K562 (cell line): ENCODE measurements at regions not wholly inside any gene's neighbourhood (a gene's known extent, or its start where the extent isn't known, plus 50 kb on each side); places are given as distances from the start of the nearest gene placed in this dataset.
"Not testable (repeated sequence)": the region's sequence is repeated elsewhere in the genome, so short reads cannot be mapped to it uniquely, and the experiment has no call there.

ENCODE experiments used
- ATAC-seq: fragments of 200-7000 bp; cut with Tn5 transposase; 3 replicates; pipeline ENCODE4 v1.9.1; 2020; ENCODE audit warnings: moderate library complexity
- BruUV-seq: library from RNA; stranded (reverse); fragments of 400-500 nt; replicated peaks from 2 replicates; lab custom pipeline; 2021; lab: Mats Ljungman, UMichigan
- CTCF ChIA-PET: fragments of 300-600 bp; formaldehyde crosslinking; extraction: SDS; loops from one replicate; lab custom pipeline; 2021; ENCODE audit warnings: low intra/inter-chr PET ratio; lab: Yijun Ruan, JAX
- POLR2A ChIA-PET: fragments of 300-600, 350-650 bp; sonication (Branson Sonifier 250); formaldehyde crosslinking; extraction: SDS; loops from one replicate; lab custom pipeline; 2021; ENCODE audit warnings: antibody characterized with exemption, inconsistent platforms; lab: Yijun Ruan, JAX
- DNase-seq, 4 experiments: peaks; one replicate each; pipeline versions ENCODE4 v3.0.0 to v3.0.0-alpha.2; 2011 to 2018; ENCODE audit warnings: low spot score in 3 of 4, mixed read lengths in 3 of 4; ENCODE audit errors: extremely low read depth in 1 of 4
- FAIRE-seq: peaks from 2 replicates; lab custom pipeline; 2011; peaks lifted over from hg19 to GRCh38; lab: Jason Lieb, UNC
- H2AFZ ChIP-seq: 2 replicates; pipeline ENCODE4 v1.6.0; 2011; ENCODE audit warnings: low read depth, low read length, control low read depth, inconsistent platforms
- H3K27ac ChIP-seq: fragments of 200-600 bp; 3 replicates; pipeline ENCODE4 v1.8.0; 2011; ENCODE audit warnings: low read depth, mild to moderate bottlenecking, control low read depth, inconsistent platforms, low read length, moderate library complexity, mixed read lengths; ENCODE audit errors: extremely low read depth
- H3K27me3 ChIP-seq, 2 experiments: fragments of 300-600 bp in 1 of 2; 2 replicates in 1 of 2; 3 replicates in 1 of 2; pipeline versions ENCODE4 v1.6.0 to v1.8.0; 2011; ENCODE audit warnings: inconsistent platforms in 2 of 2, low read length in 2 of 2, mild to moderate bottlenecking in 1 of 2, mixed read lengths in 1 of 2, moderate library complexity in 1 of 2; ENCODE audit not compliant: control insufficient read depth in 2 of 2, insufficient read depth in 2 of 2
- H3K36me3 ChIP-seq: fragments of 300-600 bp; 3 replicates; pipeline ENCODE4 v1.8.0; 2011; ENCODE audit warnings: mild to moderate bottlenecking, low read length, inconsistent platforms; ENCODE audit not compliant: control insufficient read depth, insufficient read depth
- H3K4me1 ChIP-seq, 2 experiments: fragments of 200-600 bp in 1 of 2; replicated peaks in 1 of 2; 2 replicates in 1 of 2; 3 replicates in 1 of 2; pipeline versions ENCODE4 v1.5.1 to v1.8.0; 2011; ENCODE audit warnings: inconsistent platforms in 2 of 2, low read length in 2 of 2, mild to moderate bottlenecking in 1 of 2, mixed read lengths in 1 of 2, moderate library complexity in 1 of 2; ENCODE audit not compliant: control insufficient read depth in 2 of 2, insufficient read depth in 2 of 2
- H3K4me2 ChIP-seq: 2 replicates; pipeline ENCODE4 v1.6.1; 2011; ENCODE audit warnings: low read length, control low read depth, inconsistent platforms, mixed read lengths; ENCODE audit not compliant: insufficient read depth
- H3K4me3 ChIP-seq: fragments of 200-600 bp; sonication (generic), shearing (Covaris generic); 2 replicates; pipeline ENCODE4 v1.5.1; 2016; ENCODE audit warnings: control low read depth, inconsistent platforms
- H3K79me2 ChIP-seq: fragments of 200-600 bp; 3 replicates; pipeline ENCODE4 v1.8.0; 2011; ENCODE audit warnings: low read length, inconsistent platforms; ENCODE audit not compliant: control insufficient read depth, insufficient read depth
- H3K9ac ChIP-seq, 2 experiments: 2 replicates each; pipeline versions ENCODE4 v1.6.0 to v1.6.1; 2011; ENCODE audit warnings: low read depth in 2 of 2, low read length in 2 of 2, control low read depth in 1 of 2, inconsistent platforms in 1 of 2, mild to moderate bottlenecking in 1 of 2, mixed read lengths in 1 of 2; ENCODE audit not compliant: insufficient read depth in 1 of 2
- H3K9me1 ChIP-seq: one replicate; pipeline ENCODE4 v1.6.0; 2011; ENCODE audit warnings: inconsistent platforms, mild to moderate bottlenecking, low read length, moderate library complexity; ENCODE audit not compliant: control insufficient read depth, insufficient read depth
- H3K9me3 ChIP-seq: replicated peaks from 2 replicates; pipeline ENCODE4 v1.5.1; 2011; ENCODE audit warnings: low read depth, low read length, inconsistent platforms; ENCODE audit not compliant: control insufficient read depth, insufficient read depth
- H4K20me1 ChIP-seq: replicated peaks from 2 replicates; pipeline ENCODE4 v1.6.1; 2011; ENCODE audit warnings: low read length, inconsistent platforms, mixed read lengths; ENCODE audit not compliant: control insufficient read depth, insufficient read depth
- C11orf30 ChIP-seq: fragments of 450-650 bp; IDR thresholded peaks from 2 replicates; pipeline ENCODE4 v1.6.1; 2016; ENCODE audit warnings: low read depth, mild to moderate bottlenecking
- FOXM1 ChIP-seq, 2 experiments: fragments of 450-650 bp in 1 of 2; sonication (generic) in 1 of 2; formaldehyde crosslinking in 1 of 2; IDR thresholded peaks; 2 replicates each; pipeline versions ENCODE4 v1.6.1 to v1.9.0; 2017 to 2022; ENCODE audit warnings: low read depth in 2 of 2, mild to moderate bottlenecking in 2 of 2, missing genetic modification reagents in 1 of 2, moderate library complexity in 1 of 2
- HMGN3 ChIP-seq: IDR thresholded peaks from 2 replicates; pipeline ENCODE4 v1.6.1; 2011; ENCODE audit warnings: borderline replicate concordance, low read depth, mild to moderate bottlenecking, mixed read lengths, low read length; ENCODE audit not compliant: insufficient read length; ENCODE audit errors: extremely low read depth
- JUNB ChIP-seq: fragments of 450-650 bp; formaldehyde crosslinking; conservative IDR thresholded peaks from 2 replicates; pipeline ENCODE4 v1.4.0; 2020; ENCODE audit warnings: mild to moderate bottlenecking
- NFIX ChIP-seq: fragments of 250-450 bp; sonication (Bioruptor Pico); IDR thresholded peaks from 2 replicates; pipeline ENCODE4 v1.4.0; 2020; ENCODE audit warnings: low read depth, mild to moderate bottlenecking, moderate library complexity
- RFX1 ChIP-seq: fragments of 450-650 bp; IDR thresholded peaks from 2 replicates; pipeline ENCODE4 v1.6.1; 2016; ENCODE audit warnings: mild to moderate bottlenecking, moderate library complexity
- ZBTB17 ChIP-seq: fragments of 450-650 bp; formaldehyde crosslinking; IDR thresholded peaks from 2 replicates; pipeline ENCODE4 v1.4.0; 2020; ENCODE audit warnings: mild to moderate bottlenecking
- ZBTB7A ChIP-seq: IDR thresholded peaks from 2 replicates; pipeline ENCODE4 v1.6.1; 2011; ENCODE audit warnings: low read depth, mild to moderate bottlenecking, low read length, moderate library complexity, borderline replicate concordance; ENCODE audit not compliant: control insufficient read depth
- ZNF347 ChIP-seq: fragments of 450-650 bp; formaldehyde crosslinking; IDR thresholded peaks from 2 replicates; pipeline ENCODE4 v1.4.0; 2020; ENCODE audit warnings: low read depth, mild to moderate bottlenecking, moderate library complexity
- WGBS: fragments of 100-300 bp; shearing (Covaris generic); methylation state at CpG from one replicate; pipeline ENCODE4 v1.1.6; 2016; ENCODE audit warnings: low coverage, mixed read lengths; ENCODE audit not compliant: insufficient coverage; ENCODE audit errors: missing lambda C conversion rate; 5-methylcytosine and 5-hydroxymethylcytosine counted together
- in situ Hi-C: fragments of 300-500 bp; cut with MboI; formaldehyde crosslinking; loops from 4 replicates; pipeline ENCODE4 v1.15.0; 2018; ENCODE audit warnings: inconsistent platforms, mixed read lengths
- intact Hi-C: fragments of 100-400 bp; cut with micrococcal nuclease; formaldehyde crosslinking; loops from 2 replicates; pipeline ENCODE4 v1.14.2; 2022

GRCh38 chr6:167751579-167752115 lies 75.1 kb upstream of the AFDN start:
- no peaks in the 10 kb centered on the region for H3K4me1 ChIP-seq
- no peaks in the 10 kb centered on the region for H3K9me1 ChIP-seq
- H3K4me2 ChIP-seq: no peak overlapping the region
- no peak overlapping the region for H2AFZ ChIP-seq
- no peak overlapping the region for H3K27ac ChIP-seq
- H3K4me3 ChIP-seq: no peak overlapping the region
- FAIRE-seq: no peak
- no peaks in the 10 kb centered on the region for H3K79me2 ChIP-seq
- H3K9ac ChIP-seq: no peak overlapping the region; a peak in 1 of 4 replicates
- peaks cover 60 to 68% of the 10 kb centered on the region in 2 experiments for H3K27me3 ChIP-seq
- intact Hi-C loops (no loop called here), in situ Hi-C loops (no loop called here)
- CTCF ChIA-PET: no interaction called here
- H3K36me3 ChIP-seq: no peaks in the 10 kb centered on the region
- BruUV-seq: no TSS peak
- no peaks in the 10 kb centered on the region for H4K20me1 ChIP-seq
- H3K9me3 ChIP-seq: no peaks in the 10 kb centered on the region
- 1% methylated on average over 7 of the region's 7 CpGs for WGBS
- POLR2A ChIA-PET: interaction anchor here (0.6 to 0.8 kb wide), 2 partner anchors 15 to 40 kb away, joined by 3 to 4 read pairs; no protein-coding TSS in a partner anchor
- TF ChIP-seq JUNB (no peak), HMGN3 (no peak), ZNF347 (CRISPR knock-in tag) (no peak), C11orf30 (no peak), ZBTB7A (no peak), ZBTB17 (CRISPR knock-in tag) (no peak), FOXM1 (IDR thresholded peaks at IDR 0.05; ENCODE audit: low read depth) (no peak), FOXM1 (CRISPR knock-in tag; IDR thresholded peaks at IDR 0.05; ENCODE audit: low read depth) (no peak), RFX1 (no peak), NFIX (CRISPR knock-in tag) (no peak)
- DNase-seq: no peak
- ATAC-seq: no peak

- FAIRE-seq, H3K9ac ChIP-seq, H3K79me2 ChIP-seq, in situ Hi-C loops, H3K4me1 ChIP-seq, ATAC-seq, H3K36me3 ChIP-seq, H3K4me3 ChIP-seq, H3K27ac ChIP-seq, H3K4me2 ChIP-seq, H2AFZ ChIP-seq, CTCF ChIA-PET, DNase-seq, intact Hi-C loops, BruUV-seq, H3K9me3 ChIP-seq, H4K20me1 ChIP-seq, H3K9me1 ChIP-seq: not testable (repeated sequence)
- 4% methylated on average over 2 of the region's 2 CpGs for WGBS
- POLR2A ChIA-PET: interaction anchor here (0.6 kb wide), 1 partner anchor 22 kb away, joined by 4 read pairs; no protein-coding TSS in a partner anchor
- peaks cover 63 to 72% of the 10 kb centered on the region in 2 experiments for H3K27me3 ChIP-seq
These were observed 73.4 kb upstream of the AFDN start for GRCh38 chr6:167753281-167753680.
